ENCODE measurements at regions not wholly inside any gene's neighbourhood (a gene's known extent, or its start where the extent isn't known, plus 50 kb on each side); places are given as distances from the start of the nearest gene placed in this dataset.

GRCh38 chr4:18882468-18882867, 860.9 kb upstream of the LCORL start:
- peak; percentile 42 for DNase-seq (ENCODE audit: low read depth, low spot score)

- DNase-seq (ENCODE audit: low read depth, low spot score), result no peak
These were observed 860.0 kb upstream of the LCORL start for GRCh38 chr4:18881556-18881955.

GRCh38 chr4:18880871-18881270, 859.3 kb upstream of the LCORL start:
- DNase-seq (ENCODE audit: low read depth, low spot score), result no peak

DNA sequence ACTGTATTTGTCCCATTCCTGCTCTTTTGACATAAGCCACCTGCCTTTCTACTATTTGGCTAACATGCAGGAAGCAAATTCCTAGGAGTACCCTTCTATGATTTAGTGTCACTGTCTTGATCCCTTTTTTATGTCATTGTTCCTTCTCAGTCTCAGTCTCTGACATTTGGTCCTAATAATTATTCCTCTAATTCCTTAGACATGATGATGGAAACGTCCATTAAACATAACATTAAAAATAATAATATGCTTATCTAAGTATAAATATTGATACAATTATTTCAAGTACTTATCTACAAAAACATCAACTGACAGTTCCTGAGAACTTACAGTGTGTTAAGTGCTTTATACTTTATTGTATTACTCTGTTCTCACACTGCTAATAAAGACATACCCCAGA, 857.0 kb upstream of the LCORL start:
- no peak for DNase-seq (ENCODE audit: low read depth, low spot score)

DNA sequence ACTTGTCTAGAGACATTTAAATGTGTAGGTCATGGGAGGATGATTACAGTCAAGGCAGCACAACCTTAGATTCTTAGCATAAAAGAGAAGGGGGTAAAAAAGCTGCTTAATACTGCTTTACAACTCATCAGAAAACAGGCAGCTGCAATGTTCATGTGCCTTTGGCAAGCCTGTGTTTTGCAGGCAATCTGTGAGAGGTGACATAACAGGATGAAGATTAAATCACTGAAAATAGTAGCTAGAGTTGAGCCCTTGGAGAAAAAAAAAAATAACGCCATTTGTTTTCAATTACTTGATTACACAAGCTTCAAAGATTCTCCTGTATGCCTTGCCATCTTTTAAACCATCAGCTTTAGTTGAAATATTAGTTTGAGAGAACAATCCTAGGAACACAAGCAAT, 847.6 kb upstream of the LCORL start:
- no peak for DNase-seq (ENCODE audit: low read depth, low spot score)

DNA sequence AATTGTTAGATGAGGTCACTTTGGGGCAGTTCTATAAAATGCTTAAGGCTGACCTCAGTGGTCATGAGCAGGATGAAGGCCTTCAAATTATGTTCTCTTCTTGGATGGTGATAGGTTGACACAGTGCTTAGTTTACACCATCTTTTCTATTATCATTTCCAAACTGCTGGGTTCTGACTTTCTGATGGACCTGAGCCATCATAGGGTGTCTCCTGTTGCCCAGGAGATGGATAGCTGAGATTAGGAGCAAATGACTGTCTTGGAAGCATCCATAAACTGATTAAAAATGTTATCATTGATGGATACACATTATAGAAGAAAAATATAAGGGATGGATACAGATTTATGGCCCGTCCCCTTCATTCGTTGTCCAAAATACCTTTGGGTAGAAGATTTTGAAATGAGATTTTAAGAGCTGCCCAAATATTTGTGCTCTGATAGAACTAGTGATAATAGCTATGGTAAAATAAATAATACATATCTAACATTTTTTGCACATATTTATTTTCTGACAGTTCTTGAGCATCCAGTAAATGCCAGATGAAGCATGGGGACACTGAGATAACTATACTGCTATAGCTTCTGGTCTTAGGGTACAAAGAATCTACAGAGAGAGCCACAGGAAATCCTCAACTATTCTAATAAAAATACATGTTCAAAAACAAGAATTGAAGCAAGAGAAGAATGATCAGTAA, 839.4 kb upstream of the LCORL start:
- DNase-seq (ENCODE audit: low read depth, low spot score), result no peak

GRCh38 chr4:18859468-18859867, 837.9 kb upstream of the LCORL start:
- DNase-seq (ENCODE audit: low read depth, low spot score), result peak; percentile 84

GRCh38 chr4:18858229-18858922, 836.8 kb upstream of the LCORL start:
- DNase-seq (ENCODE audit: low read depth, low spot score), result peak; percentile 14

DNA sequence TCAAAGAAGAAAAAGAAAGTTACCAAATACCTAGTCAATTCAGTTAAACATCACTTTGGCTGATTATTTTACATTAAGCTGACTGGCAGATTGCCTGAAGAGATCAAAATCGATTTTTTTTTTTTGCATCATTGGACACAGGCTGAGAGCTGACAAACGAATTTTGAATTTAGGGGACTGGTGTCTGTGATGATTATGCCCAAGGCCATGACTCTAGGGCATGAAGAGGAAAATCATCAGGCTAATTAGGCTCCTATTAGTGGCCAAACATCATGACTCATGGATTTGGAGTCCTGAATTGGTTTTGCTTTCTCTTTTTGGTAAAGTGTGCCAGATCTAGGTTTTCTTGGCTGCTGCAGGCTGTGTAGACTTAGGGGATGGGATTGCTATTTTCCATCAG, 829.3 kb upstream of the LCORL start:
- DNase-seq (ENCODE audit: low read depth, low spot score), result no peak

DNA sequence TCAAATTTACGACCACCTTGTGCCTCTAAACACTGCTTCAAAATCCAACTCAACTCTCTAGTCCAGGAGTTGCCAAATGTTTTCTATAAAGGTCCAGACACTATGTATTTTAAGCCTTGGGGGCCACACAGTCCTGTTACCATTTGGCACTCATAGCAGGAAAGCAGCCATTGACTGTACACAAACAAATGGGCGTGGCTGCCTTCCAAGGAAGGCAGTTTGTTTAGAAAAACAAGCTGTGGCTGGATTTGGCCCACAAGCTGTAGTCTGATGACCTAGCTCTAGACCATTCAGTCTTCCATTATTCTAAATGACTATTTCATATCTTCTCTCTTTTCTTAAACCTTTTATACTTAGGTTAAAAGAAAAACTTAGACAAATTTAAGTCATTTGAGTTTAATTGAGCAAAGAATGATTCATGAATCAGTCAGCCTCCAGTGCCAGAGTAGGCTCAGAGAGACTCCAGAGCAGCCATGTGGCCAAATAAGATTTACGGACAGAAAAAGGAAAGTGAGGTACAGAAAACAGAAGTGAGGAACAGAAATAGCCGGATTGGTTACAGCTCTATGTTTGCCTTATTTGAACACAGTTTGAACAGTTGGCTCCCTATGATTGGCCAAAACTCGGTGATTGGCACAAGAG, 825.8 kb upstream of the LCORL start:
- no peak for DNase-seq (ENCODE audit: low read depth, low spot score)

DNA sequence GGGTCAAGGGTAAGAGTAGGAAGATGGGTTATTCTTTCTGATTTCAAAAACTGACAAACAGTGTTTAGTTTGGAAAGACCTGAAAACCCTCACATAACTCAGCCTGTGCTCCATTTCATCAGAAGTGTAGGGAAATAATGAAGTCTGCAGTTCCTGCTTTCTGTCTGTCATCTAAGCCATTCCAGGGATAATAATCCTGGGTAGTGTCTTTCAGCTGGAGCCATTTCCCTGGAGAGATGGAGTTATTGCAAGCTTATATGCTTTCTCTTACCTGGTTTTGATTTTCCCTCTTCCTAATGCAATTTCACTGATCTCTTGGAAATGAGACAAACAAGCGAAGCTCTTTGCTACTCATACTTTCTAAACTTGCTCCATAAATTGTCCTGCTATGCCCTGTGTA, 824.8 kb upstream of the LCORL start:
- DNase-seq (ENCODE audit: low read depth, low spot score), result no peak

- DNase-seq (ENCODE audit: low read depth, low spot score), result no peak
These were observed 823.2 kb upstream of the LCORL start for GRCh38 chr4:18844726-18845125.

- no peak for DNase-seq (ENCODE audit: low read depth, low spot score)
These were observed 820.9 kb upstream of the LCORL start for GRCh38 chr4:18842431-18842830.

- DNase-seq (ENCODE audit: low read depth, low spot score), result no peak
These were observed 818.9 kb upstream of the LCORL start for GRCh38 chr4:18840481-18840880.

- DNase-seq (ENCODE audit: low read depth, low spot score), result no peak
These were observed 794.8 kb upstream of the LCORL start for GRCh38 chr4:18816228-18816895.

- DNase-seq (ENCODE audit: low read depth, low spot score), result no peak
These were observed 794.2 kb upstream of the LCORL start for GRCh38 chr4:18815779-18816173.

DNA sequence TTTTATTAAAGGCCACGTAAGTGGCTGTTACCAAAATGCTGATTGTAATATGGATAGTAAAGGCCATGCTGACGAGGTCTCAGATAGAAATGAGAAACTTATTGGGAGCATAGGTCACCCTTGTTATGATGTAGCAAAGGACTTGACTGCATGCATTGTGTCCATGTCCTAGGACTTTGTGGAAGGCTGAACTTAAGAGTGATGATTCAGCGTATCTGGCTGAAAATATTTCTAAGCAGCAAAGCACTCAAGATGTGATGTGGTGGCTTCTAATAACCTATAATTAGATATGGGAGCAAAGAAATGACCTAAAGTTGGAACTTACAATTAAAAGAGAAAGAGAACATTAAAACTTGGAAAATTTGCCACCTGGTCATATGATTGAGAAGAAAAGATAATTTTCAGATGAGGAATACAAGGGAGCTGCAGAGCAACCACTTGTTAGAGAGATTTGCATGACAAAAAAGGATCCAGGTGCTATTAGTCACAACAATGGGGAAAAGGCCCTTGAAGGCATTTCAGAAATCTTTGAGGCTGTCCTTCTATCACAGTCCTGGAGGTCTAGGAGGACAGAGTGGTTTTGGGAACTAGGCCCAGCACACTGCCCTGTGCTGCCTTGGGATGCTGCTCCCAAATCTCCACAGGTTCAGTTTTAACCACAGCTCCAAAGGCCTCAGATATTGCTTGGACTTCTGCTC, 793.7 kb upstream of the LCORL start:
- peak; percentile 3 for DNase-seq (ENCODE audit: low read depth, low spot score)

DNA sequence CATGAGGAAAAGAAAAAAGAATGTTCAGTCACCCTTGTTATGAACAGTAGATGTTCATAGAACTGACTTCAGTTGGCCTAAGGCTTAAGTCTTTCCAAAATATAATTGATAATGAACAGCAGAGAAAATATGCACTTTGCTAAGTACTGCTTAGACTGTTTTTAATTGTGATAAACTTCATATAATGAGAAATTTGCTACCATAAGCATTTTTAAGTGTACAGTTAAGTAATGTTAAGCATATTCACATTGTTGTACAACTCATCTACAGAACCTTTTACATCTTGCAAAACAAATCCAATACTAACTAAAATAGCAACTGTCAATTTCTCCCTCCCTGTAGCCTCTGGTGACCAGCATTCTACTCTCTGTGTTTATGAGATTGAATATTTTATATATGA, 792.2 kb upstream of the LCORL start:
- DNase-seq (ENCODE audit: low read depth, low spot score), result no peak

DNA sequence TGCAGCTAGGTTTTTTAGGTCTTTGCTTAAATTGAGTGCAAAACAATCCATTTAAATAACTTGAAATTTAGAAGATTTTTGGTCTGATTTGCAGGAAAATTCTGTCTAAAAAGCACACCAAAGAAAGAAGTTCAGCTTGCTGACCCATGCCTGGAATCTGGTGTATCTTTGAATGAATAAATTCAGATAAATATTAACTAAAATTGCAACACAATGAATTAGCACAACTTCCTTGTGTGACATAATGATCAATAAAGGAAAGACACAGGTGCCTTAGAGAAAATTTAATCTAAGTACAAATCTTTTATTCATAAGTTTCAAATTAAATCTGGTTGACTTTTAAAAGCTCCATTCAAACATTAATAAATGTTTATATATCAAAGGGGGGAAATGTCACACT, 791.5 kb upstream of the LCORL start:
- DNase-seq (ENCODE audit: low read depth, low spot score), result no peak

- no peak for DNase-seq (ENCODE audit: low read depth, low spot score)
These were observed 782.2 kb upstream of the LCORL start for GRCh38 chr4:18803781-18804180.

- DNase-seq (ENCODE audit: low read depth, low spot score), result no peak
These were observed 776.6 kb upstream of the LCORL start for GRCh38 chr4:18798123-18798522.

- no peak for DNase-seq (ENCODE audit: low read depth, low spot score)
These were observed 774.2 kb upstream of the LCORL start for GRCh38 chr4:18795794-18796193.
